ENCODE measurements at regions not wholly inside any gene's neighbourhood (a gene's known extent, or its start where the extent isn't known, plus 50 kb on each side); places are given as distances from the start of the nearest gene placed in this dataset.
"Not testable (repeated sequence)": the region's sequence is repeated elsewhere in the genome, so short reads cannot be mapped to it uniquely, and the experiment has no call there.

- no peak for DNase-seq
Measured at GRCh38 chr10:45118929-45119328, 118.2 kb downstream of the ZNF22 start.

- not testable (repeated sequence) for DNase-seq
Measured at GRCh38 chr10:45122180-45122860, 121.6 kb downstream of the ZNF22 start.

DNA sequence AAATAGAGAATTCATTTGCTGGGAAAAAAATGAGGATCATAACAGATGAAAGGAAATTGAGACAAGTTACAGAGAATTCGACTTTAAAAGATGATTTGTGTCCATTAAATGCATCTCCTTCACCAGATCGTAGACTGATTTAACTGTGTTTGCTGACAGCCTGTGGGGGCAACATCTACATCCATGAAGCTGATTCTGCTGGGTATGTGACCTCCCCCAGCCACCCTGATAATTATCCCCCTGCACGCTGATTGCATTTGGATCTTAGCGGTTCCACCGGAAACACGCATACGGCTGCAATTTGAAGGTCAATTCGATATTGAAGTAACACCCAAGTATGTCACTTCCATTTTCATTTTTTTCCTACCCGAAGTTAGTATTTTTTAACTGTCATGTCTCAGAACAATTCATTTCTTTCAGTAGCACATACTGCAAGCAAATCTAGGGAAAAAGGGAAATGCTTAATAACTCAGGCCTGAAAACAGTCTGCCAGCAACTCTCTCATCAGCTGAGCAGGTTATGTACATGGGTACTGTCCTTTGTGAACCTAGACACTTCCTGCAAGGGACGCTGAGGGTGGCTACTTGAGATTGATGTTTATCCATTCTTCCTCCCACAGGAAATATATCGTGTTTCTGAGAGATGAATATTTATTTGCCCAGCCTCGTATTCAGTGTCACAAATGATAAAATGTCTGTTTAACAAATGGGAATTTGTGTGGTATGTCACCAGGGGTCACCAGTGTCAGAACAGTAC is 134.9 kb downstream of the ZNF22 start:
- DNase-seq, result no peak

GRCh38 chr10:45136256-45136655 is 135.5 kb downstream of the ZNF22 start:
- no peak for DNase-seq

- no peak for DNase-seq
Measured at GRCh38 chr10:45144326-45145070, 143.8 kb downstream of the ZNF22 start.

DNA sequence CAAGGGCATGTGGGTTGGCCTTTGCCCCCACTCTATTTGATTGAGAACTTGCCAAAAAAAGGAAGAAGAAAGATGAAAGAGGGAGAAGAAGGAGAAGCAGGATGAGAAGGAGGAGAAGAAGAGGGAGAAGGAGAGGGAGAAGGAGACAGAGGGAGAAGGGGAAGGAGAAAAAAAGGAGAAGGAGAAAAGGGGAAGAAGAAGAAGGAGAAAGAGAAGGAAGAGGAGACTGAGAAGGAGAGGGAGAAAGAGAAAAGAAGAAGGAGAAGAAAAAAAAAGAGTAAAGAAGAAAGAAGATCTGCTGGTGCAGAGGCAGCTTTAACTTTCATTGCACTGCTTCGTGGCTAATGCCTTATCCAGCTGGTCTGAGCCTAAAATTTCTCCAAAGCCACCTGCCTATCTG is 144.4 kb downstream of the ZNF22 start:
- not testable (repeated sequence) for DNase-seq

DNA sequence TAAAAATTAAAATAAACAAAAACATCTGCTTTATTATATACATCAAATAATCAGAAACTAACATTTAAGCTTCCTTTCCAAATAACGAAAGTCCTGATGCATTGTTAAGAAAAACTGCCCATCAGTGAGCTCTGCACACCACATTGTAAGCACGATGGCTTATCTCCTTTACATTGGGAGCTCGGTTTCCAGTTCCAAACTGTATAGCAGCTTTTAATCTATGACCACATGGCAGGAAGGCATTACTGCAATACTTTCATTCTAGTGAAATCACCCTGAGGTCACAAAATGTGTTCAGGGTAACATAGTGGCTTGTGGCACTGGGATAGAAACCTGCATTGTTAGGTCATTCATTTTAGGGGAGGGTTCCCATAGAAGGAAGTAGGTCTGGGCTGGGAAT is 146.3 kb downstream of the ZNF22 start:
- no peak for DNase-seq

DNA sequence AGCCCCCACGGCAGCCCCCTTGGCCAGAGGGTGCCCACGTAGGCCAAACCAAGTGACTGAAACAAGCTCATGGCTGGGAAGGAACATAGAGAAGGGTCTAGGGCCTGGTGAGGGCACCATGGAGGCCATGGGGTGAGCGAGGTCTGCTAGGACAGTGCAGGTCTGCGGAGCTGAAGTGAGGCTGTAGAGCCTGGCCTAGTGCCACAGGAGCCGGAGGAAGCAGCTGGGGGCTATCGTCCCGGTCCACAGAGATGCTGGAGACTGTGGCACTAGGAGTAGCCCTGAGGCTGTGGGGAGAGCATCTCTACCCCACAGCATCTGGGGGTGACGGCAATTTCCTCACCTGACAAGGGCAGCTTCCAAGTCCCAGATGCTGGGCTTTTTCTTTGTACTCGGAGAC is 150.3 kb downstream of the ZNF22 start:
- no peak for DNase-seq

- no peak for DNase-seq
Measured at GRCh38 chr10:45151467-45152214, 150.9 kb downstream of the ZNF22 start.

DNA sequence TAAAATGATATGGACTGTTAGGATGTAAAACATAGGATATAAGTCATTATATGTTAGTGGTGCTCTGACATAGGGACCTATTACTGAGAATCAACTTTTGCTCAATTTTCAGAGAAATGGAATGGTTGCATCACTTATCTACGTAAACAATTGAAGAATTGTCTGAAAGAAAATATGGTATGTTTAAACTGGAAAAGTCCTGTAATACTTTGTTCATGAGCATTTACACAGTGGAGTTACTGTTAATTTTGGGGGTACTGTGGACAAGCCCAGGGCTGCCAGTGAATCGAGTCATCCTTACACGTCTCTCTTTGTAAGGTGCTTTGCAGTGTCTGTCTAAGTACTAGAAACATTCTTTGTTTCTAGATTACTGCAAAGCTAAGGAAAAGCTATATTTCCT is 152.0 kb downstream of the ZNF22 start:
- no peak for DNase-seq

DNA sequence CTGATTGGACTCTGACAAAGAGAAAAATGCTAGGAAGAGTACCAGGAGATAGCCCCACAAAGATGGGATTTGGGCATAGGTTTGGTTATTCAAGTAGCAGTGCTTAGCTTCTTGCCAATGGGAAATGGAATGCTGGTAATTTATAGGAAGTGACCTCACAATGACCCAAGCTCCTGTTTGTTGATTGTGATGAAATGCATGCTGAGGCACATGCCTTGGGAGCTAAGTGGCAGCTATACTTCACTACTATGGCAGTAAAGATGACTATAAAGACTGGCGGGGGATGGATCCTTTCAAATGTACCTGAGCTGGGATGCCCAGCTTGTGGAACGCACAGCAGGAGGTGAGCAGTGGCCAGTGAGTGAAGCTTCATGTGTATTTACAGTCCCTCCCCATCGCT is 153.8 kb downstream of the ZNF22 start:
- no peak for DNase-seq

- DNase-seq, result no peak
Measured at GRCh38 chr10:45155784-45156183, 155.1 kb downstream of the ZNF22 start.

- no peak for DNase-seq
Measured at GRCh38 chr10:45160271-45160670, 155.1 kb downstream of the OR13A1 start.

- DNase-seq, result no peak
Measured at GRCh38 chr10:45163315-45163975, 152.0 kb downstream of the OR13A1 start.

GRCh38 chr10:45175520-45176118 is 139.8 kb downstream of the OR13A1 start:
- not testable (repeated sequence) for DNase-seq

GRCh38 chr10:45179691-45180090 is 135.7 kb downstream of the OR13A1 start:
- DNase-seq, result no peak

DNA sequence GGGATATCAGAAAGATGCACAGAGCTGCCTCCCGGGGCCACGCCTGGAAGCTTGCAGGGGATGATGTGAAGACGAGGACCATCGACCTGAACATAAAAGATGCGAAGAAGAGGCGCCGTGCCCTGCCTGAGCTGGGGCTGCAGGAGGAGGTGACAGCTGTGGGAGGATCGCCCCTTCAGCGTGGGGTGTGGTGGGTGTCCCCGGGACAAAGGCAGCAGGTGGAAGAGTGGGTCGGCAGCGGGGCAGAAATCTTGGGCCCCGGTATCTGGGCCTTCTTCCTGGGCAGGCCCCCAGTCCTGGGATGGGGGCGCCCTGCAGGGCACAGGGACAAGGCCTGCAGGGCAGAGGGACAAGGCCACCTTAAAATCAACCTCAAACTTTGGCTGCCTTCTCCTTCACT is 134.9 kb downstream of the OR13A1 start:
- DNase-seq, result no peak

GRCh38 chr10:45180946-45181875 is 134.2 kb downstream of the OR13A1 start:
- DNase-seq, result no peak

GRCh38 chr10:45183174-45183573 is 132.2 kb downstream of the OR13A1 start:
- no peak for DNase-seq

GRCh38 chr10:45197816-45198485 is 117.5 kb downstream of the OR13A1 start:
- no peak for DNase-seq
